MM.1S (cell line): ENCODE measurements at regions not wholly inside any gene's neighbourhood (a gene's known extent, or its start where the extent isn't known, plus 50 kb on each side); places are given as distances from the start of the nearest gene placed in this dataset.

Experiments used
- EZH2phosphoT487 ChIP-seq: fragments of 300-600 bp; sonication (generic); IDR thresholded peaks from 2 replicates; pipeline ENCODE4 v1.6.1; 2018; ENCODE audit warnings: antibody characterized with exemption, low read length
- TF ChIP-seq, protein P1 (sequence below): fragments of 300-600 bp; sonication (generic); IDR thresholded peaks from 2 replicates; pipeline ENCODE4 v1.5.1; 2016; ENCODE audit warnings: antibody characterized with exemption, low read length, mixed read lengths

DNA sequence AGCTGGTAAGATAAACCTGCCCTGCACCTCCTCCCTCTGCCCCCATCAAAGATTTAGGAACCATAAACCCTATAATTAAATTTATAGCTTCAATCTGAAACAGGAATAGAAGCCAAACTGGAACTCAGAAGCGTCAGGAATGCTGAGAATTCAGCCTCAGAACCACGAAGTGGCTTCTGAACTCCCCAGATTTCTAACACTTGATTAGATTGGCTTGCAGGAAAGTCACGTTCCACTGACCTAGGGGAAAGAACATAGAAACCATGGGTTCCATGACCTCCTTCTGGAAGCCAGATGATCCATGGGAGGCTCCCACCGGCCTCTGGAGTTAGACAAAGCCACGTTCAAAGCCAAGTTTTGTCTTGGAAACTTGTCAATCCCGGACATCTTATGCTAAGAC lies 356.5 kb downstream of the MID1IP1 start:
- TF ChIP-seq, protein P1, sequence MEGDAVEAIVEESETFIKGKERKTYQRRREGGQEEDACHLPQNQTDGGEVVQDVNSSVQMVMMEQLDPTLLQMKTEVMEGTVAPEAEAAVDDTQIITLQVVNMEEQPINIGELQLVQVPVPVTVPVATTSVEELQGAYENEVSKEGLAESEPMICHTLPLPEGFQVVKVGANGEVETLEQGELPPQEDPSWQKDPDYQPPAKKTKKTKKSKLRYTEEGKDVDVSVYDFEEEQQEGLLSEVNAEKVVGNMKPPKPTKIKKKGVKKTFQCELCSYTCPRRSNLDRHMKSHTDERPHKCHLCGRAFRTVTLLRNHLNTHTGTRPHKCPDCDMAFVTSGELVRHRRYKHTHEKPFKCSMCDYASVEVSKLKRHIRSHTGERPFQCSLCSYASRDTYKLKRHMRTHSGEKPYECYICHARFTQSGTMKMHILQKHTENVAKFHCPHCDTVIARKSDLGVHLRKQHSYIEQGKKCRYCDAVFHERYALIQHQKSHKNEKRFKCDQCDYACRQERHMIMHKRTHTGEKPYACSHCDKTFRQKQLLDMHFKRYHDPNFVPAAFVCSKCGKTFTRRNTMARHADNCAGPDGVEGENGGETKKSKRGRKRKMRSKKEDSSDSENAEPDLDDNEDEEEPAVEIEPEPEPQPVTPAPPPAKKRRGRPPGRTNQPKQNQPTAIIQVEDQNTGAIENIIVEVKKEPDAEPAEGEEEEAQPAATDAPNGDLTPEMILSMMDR: no peak
- no peak for TF ChIP-seq EZH2phosphoT487
